Cardiac septum (tissue), 1 donor: ENCODE measurements at regions not wholly inside any gene's neighbourhood (a gene's known extent, or its start where the extent isn't known, plus 50 kb on each side); places are given as distances from the start of the nearest gene placed in this dataset.
"Not testable (repeated sequence)": the region's sequence is repeated elsewhere in the genome, so short reads cannot be mapped to it uniquely, and the experiment has no call there.

Source experiments
- DNase-seq: peaks from one replicate; pipeline ENCODE4 v3.0.0-alpha.2; 2020; ENCODE audit warnings: low spot score
- intact Hi-C: fragments of 100-400 bp; cut with DNase I; formaldehyde crosslinking; loops from one replicate; pipeline ENCODE4 v1.14.0; 2022
- donor health status: DM: no; HTN: no; CAD: no.

DNA sequence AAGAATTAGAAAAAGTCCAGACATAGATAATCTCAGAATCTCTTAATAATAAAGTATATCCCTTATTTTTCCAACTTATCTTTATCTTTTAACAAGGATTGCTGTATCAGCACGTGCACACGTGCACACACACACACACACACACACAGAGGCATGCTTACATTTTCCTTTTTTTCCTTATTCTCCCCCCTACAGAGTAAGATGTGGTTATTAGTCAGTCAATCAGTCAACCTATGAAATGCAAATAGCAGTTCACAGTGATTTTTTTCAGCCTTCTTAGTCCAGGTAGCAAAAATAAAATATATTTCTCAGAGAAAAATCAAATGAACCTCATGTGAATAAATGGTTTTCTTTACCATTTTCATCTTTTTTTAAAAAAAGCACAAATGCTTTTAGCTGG, 506.2 kb upstream of the SLC39A10 start:
- intact Hi-C loops: no loop called here

DNA sequence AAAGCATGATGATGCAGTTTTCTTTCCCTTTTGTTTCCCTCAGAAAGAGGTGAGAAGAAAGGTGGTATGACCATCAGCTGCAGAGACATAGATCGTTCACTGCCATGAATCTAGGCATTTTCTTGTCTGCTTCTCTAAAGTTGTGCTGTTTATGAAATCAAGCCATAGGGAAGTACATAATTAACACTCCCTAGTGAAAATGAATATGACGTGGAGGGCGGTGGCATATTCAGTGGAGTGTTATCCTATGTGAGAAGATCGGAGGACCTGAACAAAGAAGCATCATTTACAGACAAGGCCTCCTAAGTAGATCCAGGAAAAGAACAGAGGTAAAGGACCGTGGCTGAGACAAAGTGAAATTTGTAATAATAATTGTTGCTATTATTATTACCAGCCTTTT, 509.0 kb upstream of the SLC39A10 start:
- no peak for DNase-seq
- intact Hi-C loops: no loop called here

More for the DNA sequence above, 506.2 kb upstream of the SLC39A10 start:
- no peak for DNase-seq

DNA sequence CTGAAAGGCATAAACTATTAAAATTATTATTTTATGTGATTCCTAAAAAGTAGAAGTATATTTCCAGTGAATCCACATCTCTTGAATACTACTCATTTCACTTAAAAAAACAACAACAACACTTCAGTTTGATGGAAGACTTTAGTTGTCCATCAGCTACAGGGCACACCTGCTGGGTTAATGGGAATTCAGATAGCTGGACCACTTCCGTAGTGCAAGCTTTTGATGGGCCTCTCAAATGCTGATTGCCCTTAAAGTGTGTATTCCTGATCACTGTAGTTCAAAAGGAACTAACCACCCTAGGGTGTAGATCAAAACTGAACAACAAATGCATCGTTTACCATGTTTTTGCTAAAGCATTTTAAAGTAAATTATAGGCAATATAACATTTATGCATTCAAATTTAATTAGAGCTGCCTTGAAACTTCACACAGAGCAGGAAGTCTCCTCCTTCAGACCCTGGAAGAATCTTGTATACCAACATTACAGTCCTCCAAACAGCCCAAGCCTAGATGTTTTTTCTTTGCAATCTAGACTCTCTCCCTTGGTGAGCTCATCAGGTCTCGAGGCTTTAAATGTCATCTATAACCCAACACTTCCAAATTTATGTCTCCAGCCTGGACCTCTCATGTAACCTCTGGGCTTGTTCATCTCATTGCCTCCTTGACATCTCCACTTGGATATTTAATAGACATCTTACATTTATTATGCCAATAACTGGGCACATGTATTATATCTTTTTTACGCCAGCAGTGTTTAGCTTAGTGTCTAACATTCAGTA, 510.1 kb upstream of the SLC39A10 start:
- intact Hi-C loops: no loop called here
- DNase-seq: no peak

DNA sequence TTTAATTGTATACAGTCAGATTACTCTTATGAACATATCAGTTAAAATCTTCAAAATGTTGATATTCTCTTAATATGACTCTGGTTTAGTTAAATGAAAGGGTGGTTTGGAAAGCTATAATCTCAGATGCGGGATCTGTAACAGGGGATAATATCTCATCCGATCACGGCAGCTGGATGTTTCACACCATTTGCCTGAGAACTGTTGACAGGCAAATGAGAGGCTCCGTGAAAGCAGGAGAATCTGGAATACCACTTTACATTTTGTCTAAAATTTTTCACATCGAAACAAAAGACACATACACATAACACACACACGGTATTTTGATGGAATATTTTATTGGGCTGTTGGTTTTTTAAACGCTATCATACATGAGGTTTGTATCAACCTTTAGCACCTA, 518.6 kb upstream of the SLC39A10 start:
- DNase-seq: no peak
- intact Hi-C loops: no loop called here

DNA sequence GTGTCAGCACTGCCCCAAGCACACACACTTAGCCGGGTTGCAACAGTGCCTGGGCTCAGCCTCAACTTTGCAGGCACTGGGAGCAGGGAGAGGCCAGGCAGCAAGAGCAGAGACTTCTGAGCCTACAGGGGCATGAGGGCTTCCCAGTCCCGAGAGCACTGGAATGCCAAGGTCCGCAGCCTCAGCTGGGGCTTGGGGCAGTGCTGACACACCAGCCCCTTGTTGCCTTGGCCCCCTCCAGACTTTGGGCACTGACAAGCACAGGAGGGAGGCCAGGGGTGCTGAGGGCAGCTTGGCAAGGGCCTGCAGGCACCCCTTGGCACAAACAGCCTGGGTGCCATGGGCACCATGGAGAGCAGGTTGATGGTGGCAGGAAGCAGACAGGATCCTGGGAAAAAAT, 531.1 kb upstream of the SLC39A10 start:
- intact Hi-C loops, DNase-seq: not testable (repeated sequence)

DNA sequence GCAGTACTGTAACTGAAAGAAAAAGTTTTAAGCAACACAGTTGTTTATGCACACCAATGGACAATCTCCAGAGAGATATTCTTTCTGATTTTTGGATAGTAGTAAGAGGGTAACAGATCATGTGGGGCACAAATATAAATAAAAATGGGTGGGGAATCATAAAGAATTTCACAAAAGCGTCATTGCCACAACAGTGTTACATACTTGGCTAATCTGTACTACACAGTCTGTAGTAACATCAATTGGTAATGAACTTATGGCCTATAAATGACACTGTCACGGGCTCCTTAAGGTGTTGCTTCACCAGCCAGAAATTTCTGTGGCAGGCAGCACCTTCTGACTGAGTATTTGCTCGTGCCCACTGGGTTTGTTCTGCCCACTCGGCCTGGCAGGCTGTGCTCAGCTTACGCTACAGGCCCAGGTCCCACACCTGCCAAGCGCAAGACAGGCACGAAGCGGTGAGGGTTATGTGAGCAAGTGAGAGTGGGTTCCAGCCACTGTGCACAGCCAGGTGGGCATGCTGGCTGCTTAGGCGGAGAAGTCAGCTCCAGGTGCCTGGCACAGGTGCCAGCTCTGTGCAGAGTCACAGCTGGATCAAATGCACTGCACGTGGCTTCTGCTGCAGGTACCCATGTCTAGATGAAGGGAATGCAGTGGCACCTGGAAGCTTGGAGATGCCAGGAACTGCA, 532.5 kb upstream of the SLC39A10 start:
- intact Hi-C loops: no loop called here

DNA sequence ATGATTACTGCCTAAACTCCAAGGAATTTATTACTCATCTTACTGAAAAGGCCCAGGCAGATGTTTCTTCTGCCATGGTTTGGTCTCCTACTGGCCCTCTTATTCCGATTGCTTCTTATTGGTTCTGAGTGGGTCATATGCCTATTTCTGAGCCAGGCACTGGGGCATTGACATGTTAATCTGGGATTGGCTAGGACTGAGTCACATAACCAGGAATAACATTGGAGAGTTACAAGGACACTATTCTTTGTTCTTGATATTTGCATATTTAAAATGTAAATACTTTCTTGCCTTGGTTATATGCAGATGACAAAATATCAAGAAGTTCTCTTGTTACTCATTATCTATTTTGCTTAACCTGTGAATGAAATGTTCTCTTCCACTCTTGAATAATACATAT, 534.4 kb upstream of the SLC39A10 start:
- DNase-seq: no peak
- intact Hi-C loops: no loop called here

More for the DNA sequence above, 532.5 kb upstream of the SLC39A10 start:
- DNase-seq: no peak

DNA sequence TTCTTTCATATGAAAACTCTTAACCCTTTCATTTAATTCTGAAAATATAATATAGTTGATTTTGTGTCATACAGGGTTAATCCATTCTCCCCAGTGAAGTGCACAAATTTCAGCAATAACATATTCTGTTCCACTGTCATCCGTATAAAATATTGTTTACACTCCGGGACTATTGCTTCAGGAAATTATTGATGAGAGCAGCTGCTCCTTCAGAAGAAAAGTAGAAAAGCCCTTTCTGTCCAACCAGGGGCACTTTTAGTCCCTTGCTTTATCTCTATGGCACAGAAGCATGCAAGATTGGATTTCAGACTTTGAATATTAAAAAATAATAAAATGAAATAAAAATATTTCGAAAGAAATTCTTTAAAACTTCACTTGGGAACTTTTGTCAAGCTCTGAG, 535.7 kb upstream of the SLC39A10 start:
- intact Hi-C loops: no loop called here
- DNase-seq: no peak

DNA sequence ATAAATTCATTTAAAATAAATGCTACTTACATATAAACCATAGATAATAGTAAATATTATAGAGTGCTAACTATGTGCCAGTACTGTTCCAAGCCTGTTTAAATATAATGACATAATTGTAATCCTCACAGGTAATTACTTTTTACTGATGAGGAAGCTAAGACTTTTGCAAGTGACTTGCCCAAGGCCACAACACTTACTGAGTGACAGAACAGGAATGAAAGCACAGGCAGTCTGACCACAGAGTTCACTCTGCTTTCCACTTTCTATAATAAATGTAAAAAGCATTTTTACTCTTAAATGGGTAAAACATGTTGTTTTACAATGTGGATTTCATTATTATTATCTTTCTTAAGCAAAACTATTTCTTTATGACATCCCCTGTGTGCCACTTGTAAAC, 537.8 kb upstream of the SLC39A10 start:
- no peak for DNase-seq
- intact Hi-C loops: no loop called here

DNA sequence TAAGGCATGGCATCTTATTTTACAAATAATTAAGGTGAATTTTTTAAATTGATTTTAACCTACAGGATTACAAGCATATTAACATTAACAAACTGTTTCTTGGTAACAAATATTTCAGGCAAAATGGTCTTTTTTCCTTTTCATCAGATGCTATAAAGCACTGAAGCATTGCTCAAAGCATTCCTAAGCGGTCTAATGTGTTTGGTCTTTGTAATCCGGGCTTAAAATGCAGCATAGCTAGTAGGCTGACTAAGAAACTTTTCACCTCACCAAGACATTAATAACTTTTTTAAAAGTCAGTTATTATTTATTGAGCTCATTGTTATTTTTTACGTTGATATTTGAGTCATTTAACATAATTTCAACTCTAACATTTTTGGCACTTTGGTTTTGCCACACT, 538.8 kb upstream of the SLC39A10 start:
- intact Hi-C loops: no loop called here
- DNase-seq: no peak

DNA sequence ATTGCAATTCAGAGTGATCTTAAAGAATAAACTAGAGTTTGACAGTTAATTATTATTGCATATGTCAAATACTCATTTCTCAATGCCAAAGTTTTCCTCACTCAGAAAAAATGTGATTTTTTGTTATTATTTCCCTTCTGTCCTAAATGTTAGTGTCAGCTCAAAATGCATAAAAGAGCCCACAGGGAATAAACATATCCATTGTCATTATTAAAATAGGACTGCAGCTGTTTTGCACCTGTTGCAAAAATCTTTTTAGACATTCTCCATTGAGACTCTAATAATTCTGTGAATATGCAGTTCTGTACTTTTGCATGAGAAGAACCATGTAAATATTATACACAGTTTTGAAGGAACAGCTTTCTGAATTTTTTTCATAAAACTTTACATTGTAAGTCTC, 540.0 kb upstream of the SLC39A10 start:
- no peak for DNase-seq
- intact Hi-C loops: no loop called here

DNA sequence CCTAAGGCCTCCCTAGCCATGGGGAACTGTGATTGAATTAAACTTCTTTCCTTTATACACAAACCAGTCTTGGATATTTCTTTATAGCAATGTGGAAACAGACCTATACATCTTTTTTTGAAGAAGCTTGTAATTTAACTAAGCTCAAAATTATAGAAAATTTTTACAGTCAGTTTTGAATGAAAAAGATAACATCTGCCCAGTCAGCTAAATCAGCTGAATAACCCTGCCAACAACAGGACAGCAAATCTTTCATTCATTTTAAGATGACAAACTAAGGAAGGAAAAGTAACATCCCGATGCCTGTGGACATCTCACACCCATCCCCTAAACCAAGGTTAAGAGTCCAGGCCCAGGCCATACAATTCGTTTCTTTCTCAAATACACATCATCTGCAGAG, 541.3 kb upstream of the SLC39A10 start:
- intact Hi-C loops: no loop called here
- no peak for DNase-seq

DNA sequence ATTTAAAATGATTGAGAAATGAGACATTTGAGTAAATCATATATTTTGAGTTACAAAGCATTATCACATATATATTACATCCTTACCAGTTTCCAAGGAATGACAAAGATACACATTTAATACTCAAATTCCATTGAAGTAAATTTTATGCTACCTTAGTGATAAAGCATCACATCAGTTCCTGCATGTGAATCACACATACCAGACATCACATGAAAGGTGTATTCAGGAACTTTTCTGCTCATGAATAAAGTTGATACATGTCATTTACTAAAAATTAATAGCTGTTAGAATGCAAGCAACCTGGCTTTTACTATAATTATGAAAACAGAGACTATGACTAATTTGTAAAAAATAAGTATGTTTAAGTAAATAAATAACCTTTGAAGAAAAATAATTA, 548.8 kb upstream of the SLC39A10 start:
- no peak for DNase-seq
- intact Hi-C loops: no loop called here

DNA sequence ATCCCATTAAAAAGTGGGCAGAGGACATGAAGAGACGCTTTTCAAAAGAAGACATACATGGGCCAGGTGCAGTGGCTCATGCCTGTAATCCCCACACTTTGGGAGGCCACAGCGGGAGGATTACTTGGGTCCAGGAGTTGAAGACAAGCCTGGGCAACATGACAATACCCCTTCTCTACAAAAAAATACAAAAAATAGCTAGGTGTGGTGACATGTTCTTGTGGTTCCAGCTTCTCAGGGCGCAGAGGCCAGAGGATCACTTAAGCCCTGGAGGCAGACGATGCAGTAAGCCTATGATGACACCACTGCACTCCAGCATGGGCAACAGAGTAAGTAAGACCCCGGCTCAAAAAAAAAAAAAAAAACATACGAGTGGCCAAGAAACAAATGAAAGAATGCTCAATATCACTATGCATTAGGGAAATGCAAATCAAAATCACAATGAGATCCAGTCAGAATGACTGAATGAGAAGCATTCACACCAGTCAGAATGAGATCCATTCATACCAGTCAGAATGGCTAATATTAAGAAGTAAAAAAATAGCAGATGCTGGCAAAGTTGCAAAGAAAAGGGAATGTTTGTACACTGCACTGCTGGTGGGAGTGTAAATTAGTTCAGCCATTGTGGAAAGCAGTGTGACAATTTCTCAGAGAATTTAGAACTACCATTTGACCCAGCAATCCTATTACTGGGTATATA, 550.2 kb upstream of the SLC39A10 start:
- intact Hi-C loops: no loop called here

DNA sequence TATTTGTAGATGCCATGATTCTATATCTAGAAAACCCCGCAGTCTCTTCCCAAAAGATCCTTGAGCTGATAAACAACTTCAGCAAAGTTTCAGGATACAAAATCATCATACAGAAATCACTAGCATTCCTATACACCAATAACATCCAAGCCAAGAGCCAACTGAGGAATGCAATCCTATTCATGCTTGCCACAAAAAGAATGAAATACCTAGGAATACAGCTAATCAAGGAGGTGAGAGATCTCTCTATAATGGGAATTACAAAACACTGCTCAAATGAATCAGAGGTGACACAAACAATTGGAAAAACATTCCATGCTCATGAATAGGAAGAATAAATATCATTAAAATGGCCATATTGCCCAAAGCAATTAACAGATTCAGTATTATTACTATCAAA, 551.4 kb upstream of the SLC39A10 start:
- DNase-seq: no peak
- intact Hi-C loops: no loop called here

More for the DNA sequence above, 550.2 kb upstream of the SLC39A10 start:
- DNase-seq: no peak

DNA sequence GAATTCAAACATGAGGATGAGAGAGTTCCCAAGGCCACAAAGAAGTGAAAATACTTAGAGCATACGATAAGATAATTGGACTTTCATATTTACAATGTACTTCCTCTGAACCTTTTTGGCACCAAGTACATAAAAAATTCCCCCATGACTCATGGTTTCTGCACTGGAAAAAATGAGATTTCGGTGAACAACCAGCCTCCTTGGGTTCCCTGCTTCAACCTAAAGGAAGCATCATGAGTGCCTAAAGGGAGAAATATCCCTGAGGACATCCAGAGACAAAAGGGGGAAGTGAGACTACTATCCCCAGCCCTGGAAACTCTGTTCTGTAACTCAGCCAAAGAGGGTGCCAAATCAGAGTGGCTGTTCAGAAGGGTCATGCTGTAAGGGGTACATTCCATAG, 562.7 kb upstream of the SLC39A10 start:
- intact Hi-C loops: no loop called here
- no peak for DNase-seq

DNA sequence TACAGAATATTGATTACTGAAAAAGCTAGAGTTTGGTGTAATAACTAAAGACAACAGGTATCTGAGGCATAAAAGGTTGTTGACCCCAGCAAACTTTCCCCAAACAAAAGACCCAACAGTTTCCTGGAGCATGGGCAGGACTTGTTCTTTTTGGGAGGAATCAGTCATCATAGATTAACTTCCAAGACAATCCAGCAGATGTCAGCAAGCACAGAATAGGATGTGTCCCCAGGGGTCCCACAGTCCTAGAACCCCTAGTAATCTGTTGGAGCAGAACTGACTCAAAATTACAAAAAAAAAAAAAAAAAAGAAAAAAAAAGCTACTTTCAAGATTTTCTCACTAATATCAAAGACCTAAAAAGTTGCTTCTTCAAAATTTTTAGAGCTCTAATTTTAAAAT, 564.7 kb upstream of the SLC39A10 start:
- intact Hi-C loops: no loop called here
- DNase-seq: no peak

DNA sequence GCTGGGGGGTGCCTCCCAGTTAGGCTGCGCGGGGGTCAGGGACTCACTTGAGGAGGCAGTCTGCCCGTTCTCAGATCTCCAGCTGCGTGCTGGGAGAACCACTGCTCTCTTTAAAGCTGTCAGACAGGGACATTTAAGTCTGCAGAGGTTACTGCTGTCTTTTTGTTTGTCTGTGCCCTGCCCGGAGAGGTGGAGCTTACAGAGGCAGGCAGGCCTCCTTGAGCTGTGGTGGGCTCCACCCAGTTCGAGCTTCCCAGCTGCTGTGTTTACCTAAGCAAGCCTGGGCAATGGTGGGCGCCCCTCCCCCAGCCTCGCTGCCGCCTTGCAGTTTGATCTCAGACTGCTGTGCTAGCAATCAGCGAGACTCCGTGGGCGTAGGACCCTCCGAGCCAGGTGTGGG, 584.2 kb upstream of the SLC39A10 start:
- intact Hi-C loops, DNase-seq: not testable (repeated sequence)

DNA sequence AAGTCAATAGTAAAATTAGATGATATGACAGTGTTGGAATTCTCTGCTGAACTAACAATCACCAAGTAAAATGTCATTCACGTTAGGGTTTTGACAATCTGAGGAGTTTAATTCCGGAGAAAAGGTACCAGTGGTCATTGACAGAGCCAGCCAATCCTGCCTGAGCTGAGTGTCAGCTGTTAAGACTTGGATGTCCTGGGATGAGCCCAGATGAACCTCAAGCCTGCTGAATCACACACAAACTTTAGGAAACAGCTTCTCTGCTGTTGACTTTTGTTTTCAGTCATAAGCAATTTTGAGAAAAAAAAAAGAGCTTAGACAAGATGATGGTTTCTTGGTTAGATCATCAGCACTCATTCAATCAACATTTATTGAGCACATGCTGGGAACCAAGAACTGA, 600.0 kb upstream of the SLC39A10 start:
- DNase-seq: no peak
- intact Hi-C loops: no loop called here

DNA sequence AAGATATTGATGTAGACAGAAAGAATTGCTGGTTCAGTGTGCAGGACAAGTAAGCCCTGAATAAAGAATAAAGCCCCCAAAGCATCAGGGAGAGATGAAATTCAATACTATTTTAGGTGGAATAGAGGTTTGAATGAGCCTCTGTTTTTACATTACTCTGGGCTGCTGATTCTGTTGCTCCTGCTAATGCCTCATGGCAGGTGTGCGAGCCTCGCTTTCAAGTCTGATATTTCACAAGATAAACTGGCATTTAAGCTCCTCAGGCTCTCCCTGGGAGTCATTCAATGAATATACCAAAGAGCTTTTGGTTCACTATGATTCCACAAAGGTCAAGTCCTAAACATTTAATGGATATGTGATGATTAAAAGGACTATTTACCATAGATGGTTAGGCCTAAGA, 601.0 kb upstream of the SLC39A10 start:
- DNase-seq: no peak
- intact Hi-C loops: no loop called here

DNA sequence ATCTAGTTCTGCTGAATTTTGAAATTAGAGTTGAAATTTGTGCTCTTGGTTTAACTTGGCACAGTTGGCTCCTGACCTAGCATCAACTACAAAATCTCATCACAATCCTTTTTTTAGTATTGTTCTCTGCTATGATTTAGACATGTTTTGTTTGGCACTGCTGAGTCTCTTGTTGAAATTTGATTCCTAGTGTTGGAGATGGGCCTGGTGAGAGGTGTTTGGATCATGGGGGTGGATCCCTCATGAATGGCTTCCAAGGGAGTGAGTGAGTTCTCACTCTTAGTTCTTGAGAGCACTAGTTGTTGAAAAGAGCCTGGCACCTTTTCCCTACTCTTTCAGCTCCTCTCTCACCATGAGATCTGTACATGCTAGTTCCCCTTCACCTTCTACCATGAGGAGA, 605.6 kb upstream of the SLC39A10 start:
- intact Hi-C loops: no loop called here
- no peak for DNase-seq
